GM20000 (cell line): ENCODE measurements at regions not wholly inside any gene's neighbourhood (a gene's known extent, or its start where the extent isn't known, plus 50 kb on each side); places are given as distances from the start of the nearest gene placed in this dataset.

Experiments
- DNase-seq: peaks from one replicate; pipeline ENCODE4 v3.0.0; 2012; ENCODE audit warnings: low spot score
- CTCF ChIP-seq: IDR thresholded peaks from 2 replicates; pipeline ENCODE4 v1.5.1; 2012; ENCODE audit warnings: mild to moderate bottlenecking, control low read depth; ENCODE audit errors: extremely low read depth, missing control alignments

GRCh38 chr9:105069696-105070095 is 141.7 kb upstream of the ABCA1 start:
- DNase-seq, result no peak

GRCh38 chr9:105070176-105070575 is 142.2 kb upstream of the ABCA1 start:
- no peak for TF ChIP-seq CTCF
- no peak for DNase-seq

More at GRCh38 chr9:105069696-105070095, 141.7 kb upstream of the ABCA1 start:
- no peak for TF ChIP-seq CTCF

GRCh38 chr9:105072476-105072875 is 144.5 kb upstream of the ABCA1 start:
- no peak for DNase-seq

GRCh38 chr9:105073147-105073546 is 145.2 kb upstream of the ABCA1 start:
- no peak for DNase-seq
- no peak for TF ChIP-seq CTCF

More at GRCh38 chr9:105072476-105072875, 144.5 kb upstream of the ABCA1 start:
- TF ChIP-seq CTCF, result no peak

- no peak for DNase-seq
- TF ChIP-seq CTCF, result no peak
These were observed 146.5 kb upstream of the ABCA1 start for GRCh38 chr9:105074491-105074890.

- no peak for DNase-seq
- no peak for TF ChIP-seq CTCF
These were observed 148.8 kb upstream of the ABCA1 start for GRCh38 chr9:105076729-105077128.

GRCh38 chr9:105079457-105079856 is 151.5 kb upstream of the ABCA1 start:
- DNase-seq, result no peak
- no peak for TF ChIP-seq CTCF
